K562 (cell line): ENCODE measurements at regions not wholly inside any gene's neighbourhood (a gene's known extent, or its start where the extent isn't known, plus 50 kb on each side); places are given as distances from the start of the nearest gene placed in this dataset.

Experiments
- ATAC-seq: fragments of 200-7000 bp; cut with Tn5 transposase; 3 replicates; pipeline ENCODE4 v1.9.1; 2020; ENCODE audit warnings: moderate library complexity
- BruUV-seq: library from RNA; stranded (reverse); fragments of 400-500 nt; replicated peaks from 2 replicates; lab custom pipeline; 2021; lab: Mats Ljungman, UMichigan
- CTCF ChIA-PET: fragments of 300-600 bp; formaldehyde crosslinking; extraction: SDS; loops from one replicate; lab custom pipeline; 2021; ENCODE audit warnings: low intra/inter-chr PET ratio; lab: Yijun Ruan, JAX
- POLR2A ChIA-PET: fragments of 300-600, 350-650 bp; sonication (Branson Sonifier 250); formaldehyde crosslinking; extraction: SDS; loops from one replicate; lab custom pipeline; 2021; ENCODE audit warnings: antibody characterized with exemption, inconsistent platforms; lab: Yijun Ruan, JAX
- DNase-seq, 4 experiments: peaks; one replicate each; pipeline versions ENCODE4 v3.0.0 to v3.0.0-alpha.2; 2011 to 2018; ENCODE audit warnings: low spot score in 3 of 4, mixed read lengths in 3 of 4; ENCODE audit errors: extremely low read depth in 1 of 4
- FAIRE-seq: peaks from 2 replicates; lab custom pipeline; 2011; peaks lifted over from hg19 to GRCh38; lab: Jason Lieb, UNC
- H2AFZ ChIP-seq: 2 replicates; pipeline ENCODE4 v1.6.0; 2011; ENCODE audit warnings: low read depth, low read length, control low read depth, inconsistent platforms
- H3K27ac ChIP-seq: fragments of 200-600 bp; 3 replicates; pipeline ENCODE4 v1.8.0; 2011; ENCODE audit warnings: low read depth, mild to moderate bottlenecking, control low read depth, inconsistent platforms, low read length, moderate library complexity, mixed read lengths; ENCODE audit errors: extremely low read depth
- H3K27me3 ChIP-seq, 2 experiments: fragments of 300-600 bp in 1 of 2; 2 replicates in 1 of 2; 3 replicates in 1 of 2; pipeline versions ENCODE4 v1.6.0 to v1.8.0; 2011; ENCODE audit warnings: inconsistent platforms in 2 of 2, low read length in 2 of 2, mild to moderate bottlenecking in 1 of 2, mixed read lengths in 1 of 2, moderate library complexity in 1 of 2; ENCODE audit not compliant: control insufficient read depth in 2 of 2, insufficient read depth in 2 of 2
- H3K36me3 ChIP-seq: fragments of 300-600 bp; 3 replicates; pipeline ENCODE4 v1.8.0; 2011; ENCODE audit warnings: mild to moderate bottlenecking, low read length, inconsistent platforms; ENCODE audit not compliant: control insufficient read depth, insufficient read depth
- H3K4me1 ChIP-seq, 2 experiments: fragments of 200-600 bp in 1 of 2; replicated peaks in 1 of 2; 2 replicates in 1 of 2; 3 replicates in 1 of 2; pipeline versions ENCODE4 v1.5.1 to v1.8.0; 2011; ENCODE audit warnings: inconsistent platforms in 2 of 2, low read length in 2 of 2, mild to moderate bottlenecking in 1 of 2, mixed read lengths in 1 of 2, moderate library complexity in 1 of 2; ENCODE audit not compliant: control insufficient read depth in 2 of 2, insufficient read depth in 2 of 2
- H3K4me2 ChIP-seq: 2 replicates; pipeline ENCODE4 v1.6.1; 2011; ENCODE audit warnings: low read length, control low read depth, inconsistent platforms, mixed read lengths; ENCODE audit not compliant: insufficient read depth
- H3K4me3 ChIP-seq: fragments of 200-600 bp; sonication (generic), shearing (Covaris generic); 2 replicates; pipeline ENCODE4 v1.5.1; 2016; ENCODE audit warnings: control low read depth, inconsistent platforms
- H3K79me2 ChIP-seq: fragments of 200-600 bp; 3 replicates; pipeline ENCODE4 v1.8.0; 2011; ENCODE audit warnings: low read length, inconsistent platforms; ENCODE audit not compliant: control insufficient read depth, insufficient read depth
- H3K9ac ChIP-seq, 2 experiments: 2 replicates each; pipeline versions ENCODE4 v1.6.0 to v1.6.1; 2011; ENCODE audit warnings: low read depth in 2 of 2, low read length in 2 of 2, control low read depth in 1 of 2, inconsistent platforms in 1 of 2, mild to moderate bottlenecking in 1 of 2, mixed read lengths in 1 of 2; ENCODE audit not compliant: insufficient read depth in 1 of 2
- H3K9me1 ChIP-seq: one replicate; pipeline ENCODE4 v1.6.0; 2011; ENCODE audit warnings: inconsistent platforms, mild to moderate bottlenecking, low read length, moderate library complexity; ENCODE audit not compliant: control insufficient read depth, insufficient read depth
- H3K9me3 ChIP-seq: replicated peaks from 2 replicates; pipeline ENCODE4 v1.5.1; 2011; ENCODE audit warnings: low read depth, low read length, inconsistent platforms; ENCODE audit not compliant: control insufficient read depth, insufficient read depth
- H4K20me1 ChIP-seq: replicated peaks from 2 replicates; pipeline ENCODE4 v1.6.1; 2011; ENCODE audit warnings: low read length, inconsistent platforms, mixed read lengths; ENCODE audit not compliant: control insufficient read depth, insufficient read depth
- BHLHE40 ChIP-seq: IDR thresholded peaks from 2 replicates; pipeline ENCODE4 v1.6.1; 2011; ENCODE audit warnings: low read length, improper control_type of control experiment
- KHSRP ChIP-seq: fragments of 450-650 bp; IDR thresholded peaks from 2 replicates; pipeline ENCODE4 v1.6.1; 2017
- KLF1 ChIP-seq: fragments of 450-650 bp; IDR thresholded peaks from 2 replicates; pipeline ENCODE4 v1.6.1; 2016; ENCODE audit warnings: missing genetic modification characterization, missing compliant biosample characterization
- MECOM ChIP-seq: fragments of 250-450 bp; sonication (Bioruptor Pico); IDR thresholded peaks from 2 replicates; pipeline ENCODE4 v1.8.0; 2022; ENCODE audit warnings: inconsistent platforms
- NFATC3 ChIP-seq: fragments of 450-650 bp; IDR thresholded peaks from 2 replicates; pipeline ENCODE4 v1.6.1; 2017; ENCODE audit warnings: mild to moderate bottlenecking
- POLR2AphosphoS2 ChIP-seq: IDR thresholded peaks from 2 replicates; pipeline ENCODE4 v1.6.1; 2012; ENCODE audit warnings: low read length, improper control_type of control experiment
- RBFOX2 ChIP-seq: fragments of 200-400 bp; formaldehyde crosslinking; IDR thresholded peaks from 2 replicates; pipeline ENCODE4 v1.6.1; 2017; ENCODE audit warnings: low read depth, mild to moderate bottlenecking, low read length, moderate library complexity
- ZC3H8 ChIP-seq: fragments of 450-650 bp; IDR thresholded peaks from 2 replicates; pipeline ENCODE4 v1.6.1; 2017
- ZNF12 ChIP-seq: sonication (generic); formaldehyde crosslinking; IDR thresholded peaks from 2 replicates; pipeline ENCODE4 v1.4.0; 2020; ENCODE audit warnings: mild to moderate bottlenecking, missing genetic modification reagents
- ZNF165 ChIP-seq: fragments of 250-450 bp; sonication (Bioruptor Pico); IDR thresholded peaks from 2 replicates; pipeline ENCODE4 v1.4.0; 2020; ENCODE audit warnings: borderline replicate concordance
- WGBS: fragments of 100-300 bp; shearing (Covaris generic); methylation state at CpG from one replicate; pipeline ENCODE4 v1.1.6; 2016; ENCODE audit warnings: low coverage, mixed read lengths; ENCODE audit not compliant: insufficient coverage; ENCODE audit errors: missing lambda C conversion rate; 5-methylcytosine and 5-hydroxymethylcytosine counted together
- in situ Hi-C: fragments of 300-500 bp; cut with MboI; formaldehyde crosslinking; loops from 4 replicates; pipeline ENCODE4 v1.15.0; 2018; ENCODE audit warnings: inconsistent platforms, mixed read lengths
- intact Hi-C: fragments of 100-400 bp; cut with micrococcal nuclease; formaldehyde crosslinking; loops from 2 replicates; pipeline ENCODE4 v1.14.2; 2022
- TF ChIP-seq, protein P1 (sequence below): fragments of 150-350 bp; IDR thresholded peaks from 2 replicates; pipeline ENCODE4 v1.6.1; 2014; ENCODE audit warnings: low read depth, mild to moderate bottlenecking, low read length, borderline replicate concordance
- TF ChIP-seq, protein P2 (sequence below): fragments of 450-650 bp; formaldehyde crosslinking; IDR thresholded peaks from 2 replicates; pipeline ENCODE4 v1.4.0; 2020; ENCODE audit warnings: mild to moderate bottlenecking, moderate library complexity

DNA sequence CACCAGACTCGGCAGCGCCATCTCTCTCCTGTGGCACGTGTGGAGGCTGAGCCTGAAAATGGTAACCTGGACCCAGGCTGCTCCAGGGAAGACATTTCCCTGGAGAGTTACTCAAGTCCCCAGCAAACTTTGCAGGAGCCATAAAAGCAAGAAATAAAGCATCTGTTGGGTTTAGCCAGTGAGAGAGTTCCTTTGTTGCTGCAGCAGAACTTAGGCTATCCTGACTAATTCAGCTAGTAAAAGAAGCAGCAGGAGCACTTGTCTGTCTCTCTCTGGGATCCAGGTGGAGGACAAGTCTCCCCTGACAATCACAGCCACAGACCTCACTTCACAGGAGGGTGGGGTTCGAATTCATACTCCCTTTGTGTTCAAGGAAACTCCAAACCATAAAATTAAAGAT lies 79.2 kb upstream of the DIO3 start:
- in situ Hi-C loops (loop anchor here (5.0 kb wide), 1 partner anchor 50 kb away; no protein-coding TSS in a partner anchor), intact Hi-C loops (no loop called here)
- no peak for DNase-seq
- TF ChIP-seq BHLHE40 (0 out of 2 replicates have a peak, but pooled peaks have one; percentile 13), MECOM (CRISPR knock-in tag) (no peak), ZNF12 (CRISPR knock-in tag) (peak; percentile 89)
- Histone ChIP-seq H3K9me1 (no peaks in the 10 kb centered on the region), H3K4me2 (no peak overlapping the region), H3K9me3 (no peaks in the 10 kb centered on the region), H3K9ac (no peak overlapping the region), H3K36me3 (no peaks in the 10 kb centered on the region), H3K4me3 (no peak overlapping the region), H4K20me1 (no peaks in the 10 kb centered on the region), H3K4me1 (peaks cover 0 to 3% of the 10 kb centered on the region in 2 experiments; a peak in 2 of 5 replicates), H2AFZ (no peak overlapping the region), H3K27me3 (peaks cover 4 to 39% of the 10 kb centered on the region in 2 experiments; a peak in 3 of 5 replicates), H3K79me2 (no peaks in the 10 kb centered on the region), H3K27ac (no peak overlapping the region)
- CTCF ChIA-PET: no interaction called here
- no peak for ATAC-seq
- BruUV-seq: no TSS peak
- FAIRE-seq: no peak
- POLR2A ChIA-PET: no interaction called here
- 0% methylated on average over 3 of the region's 4 CpGs for WGBS

DNA sequence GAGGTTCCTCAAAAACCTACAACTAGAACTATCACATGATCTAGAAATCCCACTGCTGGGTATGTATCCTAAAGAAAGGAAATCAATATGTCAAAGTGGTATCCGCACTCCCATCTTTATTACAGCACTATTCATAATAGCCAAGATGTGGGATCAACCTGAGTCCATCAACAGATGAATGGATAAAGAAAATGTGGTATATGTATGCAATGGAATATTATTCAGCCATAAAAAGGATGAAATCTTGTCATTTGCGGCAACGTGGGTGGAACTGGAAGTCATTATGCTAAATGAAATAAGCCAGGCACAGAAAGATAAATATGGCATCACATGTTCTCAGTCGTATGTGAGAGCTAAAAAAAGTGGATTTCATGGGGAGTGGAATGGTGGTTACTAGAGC lies 77.5 kb upstream of the DIO3 start:
- Histone ChIP-seq H3K4me2 (no peak overlapping the region), H3K27me3 (peaks cover 2 to 32% of the 10 kb centered on the region in 2 experiments; a peak in 3 of 5 replicates), H3K9ac (no peak overlapping the region), H3K4me3 (no peak overlapping the region), H3K9me3 (no peaks in the 10 kb centered on the region), H3K4me1 (no peaks in the 10 kb centered on the region), H3K79me2 (no peaks in the 10 kb centered on the region), H2AFZ (no peak overlapping the region), H3K27ac (no peak overlapping the region), H4K20me1 (no peaks in the 10 kb centered on the region), H3K9me1 (no peaks in the 10 kb centered on the region), H3K36me3 (no peaks in the 10 kb centered on the region)
- DNase-seq: no peak
- 2% methylated on average over 4 of the region's 4 CpGs for WGBS
- in situ Hi-C loops (loop anchor here (5.0 kb wide), 1 partner anchor 48 kb away; no protein-coding TSS in a partner anchor), intact Hi-C loops (no loop called here)
- ChIA-PET CTCF (no interaction called here), POLR2A (no interaction called here)
- FAIRE-seq: no peak
- TF ChIP-seq POLR2AphosphoS2 (no peak), RBFOX2 (no peak), ZNF165 (CRISPR knock-in tag) (no peak), KHSRP (no peak), ZC3H8 (no peak), BHLHE40 (no peak), KLF1 (tag) (no peak), NFATC3 (no peak)
- TF ChIP-seq, protein P1, sequence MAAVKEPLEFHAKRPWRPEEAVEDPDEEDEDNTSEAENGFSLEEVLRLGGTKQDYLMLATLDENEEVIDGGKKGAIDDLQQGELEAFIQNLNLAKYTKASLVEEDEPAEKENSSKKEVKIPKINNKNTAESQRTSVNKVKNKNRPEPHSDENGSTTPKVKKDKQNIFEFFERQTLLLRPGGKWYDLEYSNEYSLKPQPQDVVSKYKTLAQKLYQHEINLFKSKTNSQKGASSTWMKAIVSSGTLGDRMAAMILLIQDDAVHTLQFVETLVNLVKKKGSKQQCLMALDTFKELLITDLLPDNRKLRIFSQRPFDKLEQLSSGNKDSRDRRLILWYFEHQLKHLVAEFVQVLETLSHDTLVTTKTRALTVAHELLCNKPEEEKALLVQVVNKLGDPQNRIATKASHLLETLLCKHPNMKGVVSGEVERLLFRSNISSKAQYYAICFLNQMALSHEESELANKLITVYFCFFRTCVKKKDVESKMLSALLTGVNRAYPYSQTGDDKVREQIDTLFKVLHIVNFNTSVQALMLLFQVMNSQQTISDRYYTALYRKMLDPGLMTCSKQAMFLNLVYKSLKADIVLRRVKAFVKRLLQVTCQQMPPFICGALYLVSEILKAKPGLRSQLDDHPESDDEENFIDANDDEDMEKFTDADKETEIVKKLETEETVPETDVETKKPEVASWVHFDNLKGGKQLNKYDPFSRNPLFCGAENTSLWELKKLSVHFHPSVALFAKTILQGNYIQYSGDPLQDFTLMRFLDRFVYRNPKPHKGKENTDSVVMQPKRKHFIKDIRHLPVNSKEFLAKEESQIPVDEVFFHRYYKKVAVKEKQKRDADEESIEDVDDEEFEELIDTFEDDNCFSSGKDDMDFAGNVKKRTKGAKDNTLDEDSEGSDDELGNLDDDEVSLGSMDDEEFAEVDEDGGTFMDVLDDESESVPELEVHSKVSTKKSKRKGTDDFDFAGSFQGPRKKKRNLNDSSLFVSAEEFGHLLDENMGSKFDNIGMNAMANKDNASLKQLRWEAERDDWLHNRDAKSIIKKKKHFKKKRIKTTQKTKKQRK: no peak
- TF ChIP-seq, protein P2, sequence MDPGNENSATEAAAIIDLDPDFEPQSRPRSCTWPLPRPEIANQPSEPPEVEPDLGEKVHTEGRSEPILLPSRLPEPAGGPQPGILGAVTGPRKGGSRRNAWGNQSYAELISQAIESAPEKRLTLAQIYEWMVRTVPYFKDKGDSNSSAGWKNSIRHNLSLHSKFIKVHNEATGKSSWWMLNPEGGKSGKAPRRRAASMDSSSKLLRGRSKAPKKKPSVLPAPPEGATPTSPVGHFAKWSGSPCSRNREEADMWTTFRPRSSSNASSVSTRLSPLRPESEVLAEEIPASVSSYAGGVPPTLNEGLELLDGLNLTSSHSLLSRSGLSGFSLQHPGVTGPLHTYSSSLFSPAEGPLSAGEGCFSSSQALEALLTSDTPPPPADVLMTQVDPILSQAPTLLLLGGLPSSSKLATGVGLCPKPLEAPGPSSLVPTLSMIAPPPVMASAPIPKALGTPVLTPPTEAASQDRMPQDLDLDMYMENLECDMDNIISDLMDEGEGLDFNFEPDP (CRISPR knock-in tag): no peak
- BruUV-seq: no TSS peak
- no peak for ATAC-seq
